HG03039 (cell line): ENCODE measurements at regions not wholly inside any gene's neighbourhood (a gene's known extent, or its start where the extent isn't known, plus 50 kb on each side); places are given as distances from the start of the nearest gene placed in this dataset.
"Not testable (repeated sequence)": the region's sequence is repeated elsewhere in the genome, so short reads cannot be mapped to it uniquely, and the experiment has no call there.

ENCODE experiments used
- ATAC-seq: cut with Tn5 transposase; IDR thresholded peaks from one replicate; pipeline ENCODE4 v1.9.1; 2021; ENCODE audit warnings: mild to moderate bottlenecking, moderate library complexity; ENCODE audit not compliant: unreplicated experiment

DNA sequence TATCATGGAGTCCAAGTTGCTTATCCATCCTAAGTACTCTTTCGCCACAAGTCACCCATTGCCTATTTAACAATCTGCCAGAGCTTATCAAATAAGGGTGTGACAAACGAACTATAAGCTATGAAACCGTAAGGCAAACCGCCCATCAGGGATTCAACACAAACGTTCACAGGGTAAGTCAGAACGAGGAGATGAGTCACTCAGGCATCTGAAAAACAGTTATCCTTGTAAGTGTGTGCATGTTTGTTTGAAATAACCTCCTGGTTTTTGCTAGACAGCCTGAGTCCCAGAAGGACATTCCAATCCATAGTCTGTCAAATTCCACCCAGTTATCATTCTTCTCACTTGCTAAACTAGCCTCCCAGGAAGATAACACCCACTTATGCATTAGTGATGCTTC, 299.1 kb downstream of the PAX3 start:
- ATAC-seq, result no peak

DNA sequence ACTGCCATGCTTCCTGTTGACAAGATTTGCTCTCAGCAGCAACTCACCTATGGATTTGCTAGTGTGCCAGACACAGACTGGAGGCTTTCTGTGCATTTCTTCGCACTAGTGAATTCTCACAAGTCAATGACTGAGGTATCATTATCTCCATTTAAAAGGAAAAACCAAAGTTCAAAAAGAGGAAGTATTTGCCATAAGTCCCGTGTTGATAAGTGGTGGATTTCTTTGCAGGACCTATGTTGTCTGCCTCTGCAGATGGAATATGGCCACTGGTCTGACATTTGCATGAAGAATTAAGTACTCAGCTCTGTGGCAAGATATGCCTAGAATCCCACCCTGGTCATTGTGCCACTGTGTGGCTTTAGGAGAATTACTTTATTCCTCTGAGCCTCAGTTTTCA, 299.6 kb downstream of the PAX3 start:
- no peak for ATAC-seq

GRCh38 chr2:221997683-221998082, 301.1 kb downstream of the PAX3 start:
- ATAC-seq, result no peak

DNA sequence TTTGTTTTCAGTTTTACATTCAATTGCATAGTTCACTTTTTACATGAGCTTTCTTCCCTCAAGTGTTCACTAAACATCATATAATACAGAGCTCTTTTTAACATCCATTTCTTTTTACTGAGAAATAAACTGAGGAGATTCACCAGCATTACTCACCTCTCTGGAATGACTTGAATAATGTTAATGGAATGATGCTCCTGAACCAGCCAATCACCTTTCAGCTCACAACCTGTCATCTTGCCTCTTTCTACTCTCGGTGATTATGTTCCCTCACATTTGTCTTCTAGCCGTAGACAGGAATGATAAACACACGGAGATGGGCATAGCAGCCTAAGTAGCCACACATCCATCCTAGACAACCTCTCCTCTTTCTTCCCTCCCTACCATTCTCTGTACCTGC, 301.7 kb downstream of the PAX3 start:
- no peak for ATAC-seq

DNA sequence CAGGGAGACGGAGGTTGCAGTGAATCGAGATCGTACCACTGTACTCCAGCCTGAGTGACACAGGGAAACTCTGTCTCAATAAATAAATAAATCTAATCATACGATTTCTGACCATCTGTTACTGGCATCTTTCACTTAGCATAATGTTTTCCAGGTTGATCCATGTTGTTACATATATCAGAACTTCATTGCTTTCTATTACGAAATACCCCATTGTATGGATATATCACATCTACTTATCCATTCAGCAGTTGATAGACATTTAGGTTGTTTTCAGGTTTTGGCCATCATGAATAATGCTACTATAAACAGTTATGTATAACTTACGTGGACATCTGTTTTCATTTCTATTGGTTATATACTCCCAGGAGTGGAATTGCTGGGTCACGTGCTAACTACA, 303.9 kb downstream of the PAX3 start:
- ATAC-seq, result no peak

DNA sequence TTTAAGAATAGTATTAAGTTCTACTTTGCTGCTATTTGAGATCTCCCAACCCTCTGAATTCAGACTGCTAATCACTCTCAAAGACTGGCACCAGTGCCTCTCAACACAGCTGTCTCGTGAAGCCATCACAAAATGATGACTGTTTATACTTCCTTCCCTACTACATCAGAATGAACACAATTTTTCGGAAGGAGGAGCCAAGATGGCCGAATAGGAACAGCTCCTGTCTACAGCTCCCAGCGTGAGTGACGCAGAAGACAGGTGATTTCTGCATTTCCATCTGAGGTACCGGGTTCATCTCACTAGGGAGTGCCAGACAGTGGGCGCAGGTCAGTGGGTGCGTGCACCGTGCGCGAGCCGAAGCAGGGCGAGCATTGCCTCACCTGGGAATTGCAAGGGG, 314.4 kb downstream of the PAX3 start:
- not testable (repeated sequence) for ATAC-seq

- no peak for ATAC-seq
Observed at GRCh38 chr2:221981912-221982470, 316.8 kb downstream of the PAX3 start.

GRCh38 chr2:221975151-221975550, 323.6 kb downstream of the PAX3 start:
- ATAC-seq, result no peak

DNA sequence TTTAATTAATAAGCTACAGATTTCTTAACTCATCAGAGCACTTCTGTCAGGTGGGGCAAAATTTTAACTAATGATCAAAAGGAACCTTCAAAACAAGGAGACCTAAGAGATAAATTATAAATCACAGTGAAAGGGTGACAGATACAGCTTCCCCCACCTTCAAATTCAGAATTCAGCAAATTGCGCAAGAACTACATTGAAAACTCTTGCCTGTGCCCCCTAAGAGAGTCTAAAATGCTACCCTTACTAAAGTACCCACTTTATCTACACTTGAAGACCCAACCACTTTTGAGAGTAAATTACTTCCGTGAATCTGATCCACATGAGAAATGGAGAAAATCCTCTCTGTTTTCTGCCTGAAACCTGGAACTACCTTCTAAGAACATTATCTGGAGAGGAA, 324.9 kb downstream of the PAX3 start:
- no peak for ATAC-seq

DNA sequence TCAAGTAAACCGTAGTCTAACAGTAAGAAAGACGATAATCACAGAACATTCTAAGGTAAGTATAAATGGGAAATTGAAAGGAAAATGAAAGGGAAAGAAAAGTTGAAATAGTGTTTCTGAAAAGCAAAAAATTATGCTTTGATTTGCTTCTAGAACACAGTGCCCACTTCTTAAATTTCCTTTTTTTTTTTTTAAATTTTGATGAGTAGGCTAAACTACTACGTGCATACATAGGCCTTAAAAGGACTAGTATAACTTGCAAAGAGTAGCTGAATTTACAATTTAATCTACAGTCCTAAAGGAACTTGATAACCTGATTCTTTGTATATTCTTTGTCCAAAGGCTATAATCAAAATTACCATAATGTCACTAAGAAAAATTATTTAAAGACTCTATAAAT, 325.3 kb downstream of the PAX3 start:
- ATAC-seq, result no peak

GRCh38 chr2:221972813-221973478, 325.9 kb downstream of the PAX3 start:
- ATAC-seq, result no peak

DNA sequence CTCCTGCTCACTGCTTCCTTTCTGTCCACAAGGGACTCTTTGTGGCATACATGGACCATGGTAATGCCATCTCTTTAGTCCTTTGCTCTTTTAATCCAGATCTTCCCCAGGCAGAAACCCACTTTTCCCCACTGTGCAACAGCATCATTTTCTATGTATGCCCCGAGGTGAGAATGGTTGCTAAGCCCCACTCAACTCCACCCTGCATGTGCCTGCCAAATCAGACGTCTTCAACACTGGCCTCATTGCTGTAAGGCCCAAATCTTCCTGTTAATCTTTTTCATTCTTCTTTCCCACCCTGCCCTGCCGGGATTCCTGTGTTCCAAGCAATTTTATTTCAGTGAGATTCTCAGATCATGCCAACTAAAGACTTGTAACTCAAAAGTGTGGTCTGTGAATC, 328.4 kb downstream of the PAX3 start:
- no peak for ATAC-seq

DNA sequence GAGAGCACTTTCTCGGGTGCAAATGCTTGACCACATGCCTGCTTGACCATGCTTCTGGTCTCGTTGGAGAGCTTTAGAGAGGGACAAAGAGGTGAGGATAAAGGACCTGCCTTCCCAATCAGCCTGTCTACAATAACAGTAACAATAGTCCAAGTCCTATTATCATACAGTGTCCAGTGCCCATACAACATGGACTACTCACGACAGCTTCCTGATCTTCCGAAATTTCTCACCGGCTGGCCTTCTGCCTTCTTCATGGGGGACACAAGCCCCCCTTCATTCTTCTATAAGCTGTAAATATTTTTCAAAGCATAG, 329.0 kb downstream of the PAX3 start:
- ATAC-seq, result no peak

DNA sequence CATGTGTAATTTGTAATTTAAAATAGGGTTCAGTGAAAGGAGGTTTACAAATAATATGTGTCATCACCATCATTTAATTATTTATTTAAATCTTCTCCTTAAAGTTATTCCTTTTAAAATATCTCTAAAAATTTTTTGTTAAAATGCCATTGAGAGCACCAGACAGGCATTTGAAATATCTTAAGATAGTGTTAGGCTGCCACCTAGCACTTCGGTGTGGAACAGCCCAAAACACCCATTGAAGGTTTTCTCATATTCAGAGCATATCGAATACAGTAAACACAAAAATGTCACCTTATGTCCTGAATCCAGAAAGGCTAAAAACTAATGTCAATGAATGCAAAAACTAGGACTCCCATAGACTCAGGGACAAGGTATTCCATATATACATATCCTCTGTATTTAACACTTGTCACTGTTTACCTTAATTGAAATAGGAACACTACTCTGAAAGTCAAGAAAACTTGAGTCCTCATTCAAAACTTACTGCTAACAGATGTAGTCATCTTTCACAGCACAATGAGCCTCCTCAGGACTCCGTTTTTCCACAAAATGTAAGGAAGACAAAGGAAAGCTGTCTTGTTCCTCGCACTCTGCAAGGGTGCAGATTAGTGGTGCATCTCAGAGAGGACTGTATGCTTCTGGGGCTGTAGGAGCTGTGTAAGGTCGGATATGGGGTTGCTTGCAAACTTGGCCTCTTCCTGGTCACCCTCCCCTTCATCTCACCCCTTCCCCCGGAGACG, 329.5 kb downstream of the PAX3 start:
- ATAC-seq, result no peak

DNA sequence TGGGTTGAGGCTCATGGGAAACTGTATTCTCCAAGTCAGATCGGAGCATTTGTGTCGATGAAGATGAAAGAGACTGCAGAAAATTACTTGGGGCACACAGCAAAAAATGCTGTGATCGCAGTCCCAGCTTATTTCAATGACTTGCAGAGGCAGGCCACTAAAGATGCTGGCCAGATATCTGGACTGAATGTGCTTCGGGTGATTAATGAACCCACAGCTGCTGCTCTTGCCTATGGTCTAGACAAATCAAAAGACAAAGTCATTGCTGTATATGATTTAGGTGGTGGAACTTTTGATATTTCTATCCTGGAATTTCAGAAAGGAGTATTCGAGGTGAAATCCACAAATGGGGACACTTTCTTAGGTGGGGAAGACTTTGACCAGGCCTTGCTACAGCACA, 336.6 kb downstream of the PAX3 start:
- no peak for ATAC-seq

DNA sequence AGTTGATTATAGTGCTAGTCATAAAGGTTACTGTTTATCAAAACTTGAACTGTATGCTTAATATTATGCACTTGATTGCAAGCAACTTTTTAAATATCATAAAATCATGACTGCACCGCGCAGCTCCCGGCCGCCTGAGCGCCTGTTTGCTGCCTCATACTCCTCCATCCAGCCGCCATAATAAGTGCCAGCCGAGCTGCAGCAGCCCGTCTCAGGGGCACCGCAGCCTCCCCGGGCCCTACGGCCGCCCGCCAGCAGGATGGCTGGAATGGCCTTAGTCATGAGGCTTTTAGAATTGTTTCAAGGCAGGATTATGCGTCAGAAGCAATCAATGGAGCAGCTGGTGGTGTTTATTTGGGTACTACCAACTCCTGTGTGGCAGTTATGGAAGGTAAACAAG, 337.2 kb downstream of the PAX3 start:
- no peak for ATAC-seq

DNA sequence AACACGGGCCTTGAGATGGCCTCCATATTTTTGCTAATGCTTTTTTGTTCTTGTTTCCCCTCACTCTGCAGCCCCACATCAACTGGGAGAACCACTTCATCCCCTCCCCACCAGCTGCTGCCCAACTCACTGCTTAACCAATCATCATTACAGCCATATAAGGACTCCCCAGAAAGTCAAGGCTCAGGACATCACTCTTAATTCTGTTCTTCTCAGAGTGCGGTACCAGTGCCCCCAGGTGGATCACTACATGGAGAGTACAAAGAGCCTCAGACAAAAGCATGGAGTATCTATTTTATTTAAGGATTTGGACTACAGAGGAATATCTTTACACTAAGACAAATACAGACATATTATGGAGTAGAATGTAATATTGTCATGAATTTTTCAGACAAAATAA, 340.6 kb downstream of the PAX3 start:
- ATAC-seq, result no peak

DNA sequence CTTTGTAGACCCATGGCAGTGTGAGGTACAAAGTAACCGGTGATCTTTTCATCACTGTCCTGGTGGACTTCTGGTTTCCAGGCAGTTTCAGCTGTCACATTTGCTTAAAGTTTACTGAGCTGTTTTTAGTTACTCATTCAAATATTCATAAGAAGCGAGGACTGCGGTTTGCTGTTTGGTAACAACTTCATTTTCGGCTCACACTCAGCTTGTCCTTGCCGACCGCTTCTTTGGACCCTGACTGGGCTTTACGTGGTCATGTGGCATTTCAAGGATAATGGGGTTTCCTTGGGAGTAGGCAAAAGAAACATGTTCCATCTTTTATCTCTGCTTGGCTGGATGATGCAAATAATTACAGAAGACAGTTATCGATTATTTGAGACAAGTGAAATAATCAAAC, 350.7 kb downstream of the PAX3 start:
- no peak for ATAC-seq

DNA sequence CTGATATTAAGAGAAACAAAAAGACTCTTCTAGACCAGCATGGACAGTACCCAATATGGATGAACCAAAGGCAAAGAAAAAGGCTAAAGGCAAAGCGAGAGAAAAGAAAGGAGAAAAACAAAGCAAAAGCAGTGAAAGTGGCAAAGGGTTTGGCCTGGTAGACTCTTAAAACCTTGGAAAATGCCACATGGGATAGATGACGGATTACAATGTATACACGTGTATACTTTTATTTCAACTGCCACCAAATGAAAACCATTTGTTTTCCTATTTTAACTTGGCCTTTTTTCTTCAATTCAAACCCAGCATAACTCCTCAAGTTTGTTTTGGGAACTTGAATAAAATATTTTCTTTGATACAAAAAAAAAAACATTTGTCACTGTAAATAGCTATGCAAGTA, 354.3 kb downstream of the PAX3 start:
- ATAC-seq, result not testable (repeated sequence)

GRCh38 chr2:221943076-221943810, 355.6 kb downstream of the PAX3 start:
- ATAC-seq, result no peak

DNA sequence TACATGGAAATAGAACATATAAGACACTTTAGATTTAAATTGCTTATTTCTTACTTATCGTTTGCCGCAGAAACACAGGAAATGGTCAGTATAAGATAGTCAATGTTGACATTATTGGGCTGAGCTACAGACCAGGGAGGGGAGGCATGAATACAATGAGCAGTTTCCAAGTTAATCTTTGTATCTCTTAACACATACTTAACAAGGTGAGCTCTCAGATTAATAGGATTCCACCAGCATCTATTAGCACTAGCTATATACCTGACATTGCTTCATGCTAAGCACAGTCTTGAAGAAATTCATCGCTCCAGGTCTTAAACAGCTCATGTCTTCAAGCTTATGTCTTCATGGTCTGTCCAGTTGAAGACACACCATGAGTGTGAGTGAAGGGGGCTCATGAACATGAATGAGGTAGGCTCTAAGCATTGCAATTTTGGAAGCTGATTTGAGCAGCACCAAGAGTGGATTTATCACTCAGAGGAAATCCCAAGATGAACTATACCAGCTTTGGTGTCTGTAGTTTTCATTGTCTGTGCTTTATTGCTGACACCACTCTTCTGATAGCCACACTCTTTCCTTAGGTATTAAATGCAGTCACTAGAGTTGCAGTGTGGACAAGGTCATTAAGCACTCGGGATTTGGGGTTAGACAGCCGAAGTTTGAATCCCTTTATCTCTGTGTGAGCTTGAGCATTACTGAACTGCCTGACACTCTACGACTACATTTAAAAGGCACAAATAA, 359.3 kb upstream of the EPHA4 start:
- no peak for ATAC-seq
